NCI-H146 treated with DMSO at 0.1 percent for 48 hours (cell line): ENCODE measurements at regions not wholly inside any gene's neighbourhood (a gene's known extent, or its start where the extent isn't known, plus 50 kb on each side); places are given as distances from the start of the nearest gene placed in this dataset.

Experiments used
- DNase-seq: peaks from one replicate; lab custom pipeline; 2025; ENCODE audit not compliant: unreplicated experiment; lab: John Stamatoyannopoulos, UW

DNA sequence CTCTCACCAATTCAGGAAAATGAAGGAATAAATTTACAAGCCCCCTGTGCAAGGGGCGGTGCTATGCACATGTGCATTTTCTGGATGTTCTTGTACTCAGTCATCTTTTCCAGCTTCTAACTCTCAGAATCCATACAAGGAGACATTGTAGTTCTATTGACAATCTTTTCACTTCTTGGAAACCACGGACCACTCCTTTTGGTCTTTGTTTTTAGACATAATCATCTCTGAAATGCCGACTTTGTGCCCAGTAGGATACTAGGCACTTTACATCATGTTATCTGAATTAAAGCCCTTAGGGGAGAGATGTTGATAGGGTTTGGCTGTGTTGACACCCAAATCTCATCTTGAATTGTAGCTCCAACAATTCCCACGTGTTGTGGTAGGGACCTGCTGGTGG, 322.6 kb upstream of the WWC1 start:
- no peak for DNase-seq

- no peak for DNase-seq
These were observed 321.4 kb upstream of the WWC1 start for GRCh38 chr5:167969998-167970397.

DNA sequence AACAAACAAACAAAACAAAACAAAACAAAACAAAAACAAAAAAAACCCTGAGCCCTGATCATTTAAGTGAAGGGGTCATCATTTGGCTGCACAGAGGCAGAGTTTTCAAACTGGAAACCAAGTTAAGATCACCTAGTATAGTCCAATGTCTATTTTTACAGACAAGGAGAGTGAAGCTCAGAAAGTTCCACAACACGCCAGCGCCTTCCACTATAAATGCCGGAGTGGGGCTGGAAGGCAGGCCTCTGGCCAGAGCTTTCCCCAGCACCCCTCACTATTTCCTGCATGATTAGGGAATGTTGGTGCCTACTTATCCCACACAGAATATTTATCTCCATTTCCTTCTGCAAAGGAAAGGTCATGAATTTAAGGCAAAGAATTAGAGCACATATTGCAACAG, 319.7 kb upstream of the WWC1 start:
- no peak for DNase-seq

GRCh38 chr5:167973126-167973525, 318.3 kb upstream of the WWC1 start:
- DNase-seq, result no peak

DNA sequence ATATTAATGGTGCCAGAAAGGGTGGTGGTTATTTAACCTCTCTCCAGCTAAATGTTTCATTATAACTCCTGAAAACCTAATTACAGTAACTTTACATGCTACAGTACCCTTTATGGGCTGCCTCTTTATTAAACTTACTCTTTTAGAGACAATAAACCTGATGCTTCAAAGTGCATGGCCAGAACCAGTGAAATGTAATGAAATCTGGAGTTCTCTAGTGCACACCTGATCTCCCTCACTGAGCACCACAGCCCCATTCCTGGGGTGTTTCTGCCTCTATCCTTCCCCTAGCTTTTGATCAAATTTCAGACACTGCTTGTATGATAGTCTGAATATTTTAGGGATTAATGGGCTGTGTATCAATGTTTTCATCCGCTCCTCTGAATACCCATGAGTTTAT, 306.5 kb upstream of the WWC1 start:
- no peak for DNase-seq

DNA sequence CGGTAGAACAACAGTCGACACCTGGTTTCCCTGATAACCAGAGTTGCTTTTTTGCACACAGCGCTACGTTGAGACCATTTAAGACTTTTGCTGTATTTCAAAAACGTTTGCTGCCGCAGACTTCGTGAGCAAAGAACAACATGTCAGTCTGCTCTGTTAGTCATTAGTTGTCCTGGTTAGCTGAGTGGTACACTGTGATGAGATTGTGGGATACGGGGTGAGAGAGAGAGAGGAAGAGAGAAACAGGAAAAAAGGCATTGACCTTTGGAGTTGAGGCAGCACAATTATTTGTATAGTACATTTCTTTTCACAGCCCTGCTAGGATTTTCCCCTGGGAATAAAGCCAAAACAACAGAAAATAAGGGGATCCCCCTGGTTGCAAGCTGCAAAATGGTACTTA, 306.1 kb upstream of the WWC1 start:
- no peak for DNase-seq

DNA sequence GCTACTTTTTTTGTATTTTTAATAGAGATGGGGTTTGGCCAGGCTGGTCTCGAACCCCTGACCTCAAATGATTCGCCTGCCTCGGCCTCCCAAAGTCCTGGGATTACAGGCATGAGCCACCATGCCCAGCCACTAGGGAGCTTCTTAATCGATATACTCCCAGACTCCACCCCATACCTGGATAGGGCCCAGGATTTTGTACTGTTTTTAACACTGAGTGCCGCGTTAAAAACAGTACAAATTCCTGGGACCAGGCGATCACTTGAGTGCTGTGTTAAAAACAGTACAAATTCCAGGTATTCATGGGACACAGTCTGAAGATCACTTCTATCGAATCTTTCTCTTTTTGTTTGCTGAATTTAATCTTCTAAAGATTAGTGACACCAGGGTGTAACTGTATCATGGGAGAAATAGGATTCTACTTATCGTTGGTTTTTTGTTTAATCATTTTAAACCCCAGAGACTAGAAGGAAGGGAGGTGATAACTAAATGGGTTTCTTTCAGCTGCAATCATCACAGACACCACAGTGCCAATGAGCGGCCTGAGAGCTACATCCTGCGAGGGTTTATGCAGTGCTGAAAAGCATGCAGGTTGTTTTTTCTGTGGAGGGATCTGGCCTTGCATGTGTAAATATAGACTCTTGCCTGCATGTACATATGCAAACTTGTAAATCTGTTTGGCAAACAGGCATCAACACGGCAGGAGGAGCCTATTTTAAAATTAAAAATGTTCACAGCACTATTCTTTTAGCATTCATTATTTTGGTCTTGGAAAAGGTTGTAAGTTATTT, 303.8 kb upstream of the WWC1 start:
- no peak for DNase-seq

GRCh38 chr5:167992868-167993267, 298.6 kb upstream of the WWC1 start:
- no peak for DNase-seq

DNA sequence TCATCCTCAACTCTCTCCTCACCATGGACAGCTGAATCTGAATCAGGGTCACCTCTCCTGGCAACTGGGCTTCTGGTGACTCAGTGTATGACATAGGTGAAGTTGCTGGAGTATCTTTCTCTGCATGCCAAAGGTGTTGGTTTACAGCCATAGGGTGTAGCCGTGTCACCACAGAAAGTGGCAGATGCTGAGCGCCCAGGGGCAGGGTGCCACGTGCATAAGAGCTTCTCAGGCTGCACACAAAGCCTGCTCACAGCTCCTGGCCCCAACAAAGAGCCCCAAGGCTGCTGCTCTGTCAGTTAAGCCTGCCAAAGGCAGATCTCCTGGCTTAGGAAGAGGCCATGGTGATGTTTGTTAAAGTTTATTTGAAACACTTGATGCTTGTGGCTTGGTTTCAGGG, 297.7 kb upstream of the WWC1 start:
- DNase-seq, result no peak

- DNase-seq, result no peak
These were observed 295.5 kb upstream of the WWC1 start for GRCh38 chr5:167995844-167996425.

DNA sequence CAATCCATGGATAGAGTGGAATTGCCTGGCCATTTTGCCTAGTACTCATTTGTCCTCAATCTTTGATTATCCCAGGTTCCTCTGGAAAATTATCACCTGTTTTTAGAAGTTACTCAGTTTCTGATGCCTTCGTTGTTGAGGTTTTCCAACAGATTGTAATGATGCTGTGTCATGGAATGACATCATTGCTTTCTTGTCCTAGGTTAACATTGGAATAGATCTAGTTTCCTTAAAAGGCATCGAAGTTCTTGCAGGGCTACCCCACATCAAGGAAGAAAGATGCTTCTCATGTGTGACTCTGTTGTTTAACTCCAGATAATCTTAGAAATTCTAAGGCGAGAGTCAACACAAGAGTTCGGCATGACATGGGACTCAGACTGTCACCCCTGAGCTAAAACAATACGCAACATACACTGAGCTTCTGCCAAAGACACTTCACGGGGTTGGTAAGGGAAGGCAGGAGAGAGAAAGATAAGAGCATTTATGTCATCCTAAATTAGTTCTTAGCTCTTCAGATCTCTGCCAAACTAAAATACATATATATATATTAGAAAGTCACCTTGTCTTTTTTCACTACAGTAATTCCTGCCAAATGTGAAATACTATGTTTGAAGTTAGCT, 293.2 kb upstream of the WWC1 start:
- no peak for DNase-seq

DNA sequence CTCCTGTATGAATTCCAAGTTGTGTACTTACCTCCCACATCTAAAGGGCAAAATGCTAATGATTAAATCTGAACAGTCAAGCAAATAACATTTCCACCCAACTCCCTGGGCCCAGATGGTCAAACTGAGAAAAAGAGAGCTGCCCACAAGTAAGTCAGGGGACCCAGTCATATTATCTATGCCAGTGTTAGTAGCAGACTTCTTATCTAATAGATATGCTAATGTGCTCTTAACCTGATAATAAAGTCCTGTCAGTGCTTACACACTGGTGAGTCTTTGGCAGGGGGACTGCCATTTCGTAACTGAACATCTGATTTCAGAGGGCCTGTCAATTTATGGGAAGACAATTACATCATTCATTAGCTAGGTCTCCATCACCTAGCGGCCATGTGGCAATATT, 292.3 kb upstream of the WWC1 start:
- no peak for DNase-seq

GRCh38 chr5:168001318-168001717, 290.1 kb upstream of the WWC1 start:
- DNase-seq, result peak; percentile 18

DNA sequence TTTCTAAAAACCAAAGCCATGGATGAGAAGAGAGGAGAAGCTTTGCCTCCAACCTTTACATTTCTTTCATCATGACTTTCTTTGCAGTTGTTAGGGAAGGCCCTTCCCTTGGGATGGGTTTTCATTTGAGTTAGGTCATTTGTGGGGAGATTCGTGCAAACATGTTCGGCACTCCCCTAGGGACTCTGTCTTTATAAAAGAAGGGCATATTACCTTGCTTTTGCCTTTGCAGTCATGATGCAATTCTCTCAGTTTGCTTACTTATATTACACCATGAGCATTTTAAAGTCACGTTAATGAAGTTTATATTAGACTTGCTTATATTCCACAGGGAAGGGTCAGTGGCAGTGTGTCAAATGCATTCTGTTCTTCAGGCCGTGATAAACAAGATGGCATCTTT, 289.3 kb upstream of the WWC1 start:
- no peak for DNase-seq

- DNase-seq, result no peak
These were observed 286.4 kb upstream of the WWC1 start for GRCh38 chr5:168005093-168005492.

- DNase-seq, result no peak
These were observed 285.5 kb upstream of the WWC1 start for GRCh38 chr5:168005936-168006335.

- no peak for DNase-seq
These were observed 284.9 kb upstream of the WWC1 start for GRCh38 chr5:168006456-168007130.

GRCh38 chr5:168007286-168007685, 284.2 kb upstream of the WWC1 start:
- DNase-seq, result no peak

DNA sequence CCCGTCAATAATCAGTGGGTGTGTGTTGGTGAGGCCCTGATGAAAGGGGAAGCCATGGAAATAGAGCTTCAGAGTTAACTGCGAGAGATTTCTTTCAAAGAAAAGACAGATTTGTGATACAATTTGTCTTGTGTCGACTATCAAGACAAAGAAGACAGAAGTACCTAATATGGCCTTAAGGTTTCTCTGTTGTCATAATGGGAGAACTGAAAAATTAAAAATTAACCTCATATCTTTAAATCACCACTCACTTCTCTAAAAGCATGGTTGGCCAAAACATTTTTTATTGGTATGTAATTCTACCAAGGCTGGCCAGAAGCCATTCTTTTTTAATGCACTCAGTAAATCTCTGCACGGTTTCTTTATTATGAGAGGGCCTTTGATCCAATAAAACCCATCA, 282.9 kb upstream of the WWC1 start:
- DNase-seq, result no peak

DNA sequence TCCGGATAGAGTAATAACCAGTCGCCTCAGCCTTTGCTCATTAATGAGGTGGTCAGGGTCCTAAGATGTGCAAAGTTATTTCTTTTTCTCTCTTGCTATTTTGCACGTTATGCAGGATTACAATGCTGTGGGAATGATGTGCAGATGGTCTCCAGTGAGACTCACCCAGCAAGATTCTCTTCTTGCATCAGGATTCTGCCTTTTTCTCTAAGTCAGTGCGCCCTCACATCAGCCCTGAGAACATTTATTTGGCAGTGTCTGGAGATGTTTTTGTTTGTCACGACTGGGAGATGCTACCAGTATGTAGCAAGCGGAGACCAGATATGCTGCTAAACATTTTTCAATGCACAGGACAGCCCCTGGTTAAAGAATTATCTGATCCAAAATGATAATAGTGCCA, 280.3 kb upstream of the WWC1 start:
- DNase-seq, result no peak

GRCh38 chr5:168012006-168012405, 279.4 kb upstream of the WWC1 start:
- no peak for DNase-seq

GRCh38 chr5:168013546-168013945, 277.9 kb upstream of the WWC1 start:
- no peak for DNase-seq
